HG02885 (cell line): ENCODE measurements at regions not wholly inside any gene's neighbourhood (a gene's known extent, or its start where the extent isn't known, plus 50 kb on each side); places are given as distances from the start of the nearest gene placed in this dataset.

Source experiments
- ATAC-seq: cut with Tn5 transposase; IDR thresholded peaks from one replicate; pipeline ENCODE4 v1.9.1; 2021; ENCODE audit warnings: mild to moderate bottlenecking; ENCODE audit not compliant: unreplicated experiment, poor library complexity

DNA sequence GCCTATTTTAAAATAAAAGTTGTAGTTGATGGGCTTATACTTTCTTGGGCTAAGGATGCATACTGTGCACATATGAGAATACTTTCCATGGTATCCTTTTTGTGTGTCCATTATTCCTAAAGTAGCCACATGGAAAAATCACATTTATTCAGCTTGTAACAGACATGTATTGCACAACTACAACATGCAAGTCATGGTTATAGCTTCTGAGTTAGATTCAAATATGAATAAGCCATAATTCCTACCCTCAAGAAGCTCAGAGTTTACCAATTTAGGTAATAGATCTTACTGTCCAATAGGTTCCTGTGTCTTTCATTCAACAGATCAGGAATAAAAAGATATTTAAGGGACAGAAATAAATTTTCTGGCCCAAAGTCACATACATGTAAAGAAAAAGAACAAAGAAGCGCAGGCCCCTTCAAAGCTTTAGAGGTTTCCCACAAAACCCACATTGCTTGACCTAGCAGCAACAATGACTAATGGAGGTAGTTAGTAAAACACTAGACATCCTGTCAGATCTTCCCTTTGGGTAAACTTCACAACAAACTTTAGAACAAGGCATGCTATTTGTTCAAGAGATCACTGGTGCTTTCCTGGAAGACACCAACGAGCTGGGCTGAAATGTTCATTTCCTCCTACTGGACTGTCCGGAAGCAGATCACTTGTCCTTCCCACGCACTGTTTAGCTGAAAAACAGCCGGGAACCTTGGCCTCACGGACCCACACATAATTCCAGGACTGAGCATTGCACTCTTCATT, 78.4 kb upstream of the ITGA1 start:
- peak; percentile 87 for ATAC-seq

DNA sequence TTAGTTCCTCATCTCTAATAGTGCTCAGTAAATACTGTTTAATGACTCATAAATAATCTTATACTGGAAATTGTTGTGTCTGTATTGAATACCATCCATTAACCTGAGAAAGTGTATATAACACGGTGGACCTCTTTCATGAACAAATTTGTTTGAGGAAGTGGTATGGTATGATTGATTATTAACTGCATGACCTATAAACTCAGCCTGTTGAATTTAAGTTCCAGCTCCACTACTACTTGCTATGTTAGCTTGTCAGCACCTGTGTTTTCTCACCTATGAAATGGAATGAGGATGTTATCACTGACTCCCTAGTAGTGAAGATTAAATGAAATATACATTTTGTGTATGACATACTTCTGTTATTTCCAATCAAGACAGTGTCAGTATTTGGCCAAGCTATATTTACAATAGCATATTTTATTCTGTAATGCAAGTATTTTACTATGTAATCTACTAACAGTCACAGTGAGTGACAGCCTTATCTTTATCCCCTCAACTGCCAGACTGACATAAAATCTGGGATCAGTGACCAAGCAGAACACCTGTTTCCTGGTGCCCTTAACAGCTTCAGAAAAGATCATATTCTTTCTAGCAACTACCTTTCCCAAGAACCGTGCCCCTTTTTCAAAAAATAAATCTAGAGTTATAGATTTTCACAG, 77.3 kb upstream of the ITGA1 start:
- ATAC-seq = no peak

DNA sequence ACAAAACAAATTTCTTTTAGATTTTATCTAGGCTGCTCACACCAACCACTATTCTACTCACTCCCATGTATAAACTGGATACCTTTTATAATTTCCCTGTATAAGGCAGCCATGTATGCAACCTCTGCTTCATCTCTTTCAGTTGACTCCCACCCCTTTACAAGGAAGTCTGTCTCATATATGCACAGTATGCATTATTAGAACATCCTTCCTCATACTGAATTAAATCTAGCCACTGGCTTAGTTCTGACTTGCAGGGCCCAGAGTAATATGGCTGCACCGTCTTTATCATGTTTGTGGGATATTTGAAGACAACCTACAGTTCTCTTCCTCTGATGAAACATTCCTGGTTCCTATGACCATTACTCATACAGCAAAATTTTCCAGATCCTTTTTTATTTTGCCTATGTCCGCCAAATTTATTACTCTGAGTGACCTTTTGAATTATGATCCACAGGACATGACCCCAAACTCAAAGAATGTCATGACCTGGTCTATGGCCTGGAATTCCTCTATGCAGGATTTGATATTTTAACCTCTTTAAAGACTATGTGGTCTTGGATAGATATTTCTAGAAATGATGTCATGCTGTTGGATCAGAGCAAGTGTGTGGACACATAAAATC, 76.6 kb upstream of the ITGA1 start:
- no peak for ATAC-seq

DNA sequence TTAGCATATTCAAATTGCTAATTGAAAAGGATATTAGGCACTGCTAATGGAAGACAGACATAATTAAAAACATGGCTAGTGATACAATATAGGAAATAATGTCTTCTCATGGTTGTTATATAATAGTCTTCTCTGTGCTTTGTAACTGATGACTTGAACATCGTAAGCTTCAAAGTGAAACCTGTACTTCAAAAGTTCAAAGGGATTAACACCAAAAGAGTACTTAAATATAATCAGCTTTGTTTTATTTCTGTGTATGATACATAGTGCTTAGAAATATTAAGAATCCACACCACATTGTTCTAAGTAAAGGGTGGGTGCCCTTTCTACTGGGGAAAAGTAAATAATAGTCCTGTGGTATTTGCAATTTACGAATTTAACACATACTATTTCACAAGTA, 75.4 kb upstream of the ITGA1 start:
- no peak for ATAC-seq

DNA sequence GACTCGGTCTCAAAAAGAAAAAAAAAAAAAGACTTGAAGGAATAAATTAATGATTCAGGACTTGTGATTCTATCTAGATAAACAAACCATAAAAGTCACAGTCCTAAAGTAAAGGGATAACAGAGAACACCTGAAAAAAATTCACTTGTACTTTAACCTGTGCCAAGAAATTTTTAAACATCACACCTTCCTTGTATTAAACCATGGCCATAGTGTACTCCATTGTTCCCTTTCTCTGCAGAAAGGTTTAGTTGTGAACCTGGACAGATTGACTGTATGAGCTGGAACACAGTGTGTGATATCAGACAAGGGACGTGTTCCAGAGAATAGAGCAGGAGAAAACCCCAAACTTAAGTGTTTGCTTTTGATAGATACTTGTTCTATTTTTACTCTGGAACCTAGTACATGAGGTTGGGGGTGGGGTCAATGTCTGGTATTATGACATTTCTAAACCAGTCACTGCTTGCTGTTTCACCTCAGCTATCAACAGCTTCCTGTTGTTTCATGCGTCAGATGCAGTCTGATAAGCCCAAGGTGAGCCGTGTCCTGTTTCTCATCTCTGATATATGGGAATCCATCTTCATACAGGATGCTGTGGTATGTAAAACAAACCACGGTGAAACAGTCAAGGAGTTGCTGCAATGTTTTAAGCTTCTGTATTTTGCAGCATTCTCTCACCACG, 62.5 kb upstream of the ITGA1 start:
- peak; percentile 81 for ATAC-seq

DNA sequence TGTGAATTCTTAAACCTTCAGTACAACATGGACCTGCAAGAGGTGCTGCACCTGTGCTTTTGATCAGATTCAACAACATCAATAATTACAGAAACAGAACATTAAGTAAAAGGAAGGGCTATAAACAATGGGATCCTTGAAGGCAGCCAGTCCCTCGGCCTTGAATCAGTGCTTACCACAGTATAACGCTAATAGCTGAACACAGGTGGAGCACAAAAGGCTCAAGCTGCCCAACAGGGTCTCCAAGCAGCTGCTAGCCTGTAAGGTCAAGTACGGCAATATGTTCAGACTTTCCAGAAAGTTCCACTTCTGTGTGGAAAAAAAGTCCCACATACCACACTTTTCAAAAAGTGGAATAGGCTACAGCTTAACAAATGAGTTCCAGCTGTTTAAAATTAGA, 61.9 kb upstream of the ITGA1 start:
- ATAC-seq = no peak

DNA sequence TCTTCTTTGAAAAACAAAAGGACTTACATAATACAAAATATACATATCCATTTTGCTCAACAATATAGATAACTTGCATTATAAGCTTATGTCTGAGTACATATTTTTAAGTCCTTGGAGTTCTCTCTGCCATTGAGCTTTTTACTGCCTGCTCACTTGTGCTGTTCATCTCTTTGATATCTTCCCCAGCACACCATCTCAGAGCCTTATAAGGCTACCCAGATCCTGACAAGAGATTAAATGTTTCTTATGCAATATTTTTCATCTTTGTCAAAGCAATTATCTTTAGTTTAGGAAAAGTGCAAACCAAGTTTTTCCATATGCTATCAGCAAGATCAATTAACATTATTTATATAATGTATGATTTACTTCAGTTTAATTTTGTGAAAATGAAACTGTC, 60.7 kb upstream of the ITGA1 start:
- no peak for ATAC-seq

DNA sequence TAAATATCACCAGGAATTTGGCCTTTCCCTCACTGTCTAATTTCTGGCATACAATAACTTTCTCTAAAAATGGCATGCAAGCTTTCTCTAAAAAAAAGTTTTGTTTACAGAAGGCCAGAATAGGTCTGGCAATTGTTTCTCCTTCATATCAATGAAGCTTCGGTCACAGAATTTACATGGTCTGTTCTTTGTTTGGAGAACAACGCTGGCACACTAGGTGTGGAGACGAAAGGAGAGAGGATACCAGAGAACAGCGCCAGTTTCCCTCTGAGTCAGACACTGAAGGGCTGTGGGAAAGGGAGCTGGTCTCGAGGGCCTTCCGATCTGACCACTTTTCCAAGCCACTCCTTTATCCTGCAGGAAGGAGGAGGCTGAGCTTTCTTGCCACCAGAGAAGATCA, 60.1 kb upstream of the ITGA1 start:
- ATAC-seq = no peak

DNA sequence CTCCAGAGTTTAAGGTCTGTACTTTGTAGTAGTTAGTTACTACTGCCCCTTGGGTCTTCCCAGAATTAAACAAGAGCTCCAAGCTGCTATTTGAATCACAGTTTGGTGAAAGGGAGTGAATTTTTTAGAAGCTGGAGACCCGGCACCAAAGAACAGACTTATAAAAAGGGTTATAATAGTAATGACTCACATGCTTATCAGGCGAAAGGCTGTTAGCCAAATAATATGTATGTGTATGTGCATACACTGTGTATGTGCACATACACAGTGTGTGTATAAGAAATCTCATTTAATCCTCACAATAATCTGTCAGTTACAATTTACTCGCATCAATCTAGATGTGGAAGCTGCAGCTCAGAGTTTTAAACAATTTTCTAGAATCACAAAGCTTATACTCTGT, 59.5 kb upstream of the ITGA1 start:
- no peak for ATAC-seq

DNA sequence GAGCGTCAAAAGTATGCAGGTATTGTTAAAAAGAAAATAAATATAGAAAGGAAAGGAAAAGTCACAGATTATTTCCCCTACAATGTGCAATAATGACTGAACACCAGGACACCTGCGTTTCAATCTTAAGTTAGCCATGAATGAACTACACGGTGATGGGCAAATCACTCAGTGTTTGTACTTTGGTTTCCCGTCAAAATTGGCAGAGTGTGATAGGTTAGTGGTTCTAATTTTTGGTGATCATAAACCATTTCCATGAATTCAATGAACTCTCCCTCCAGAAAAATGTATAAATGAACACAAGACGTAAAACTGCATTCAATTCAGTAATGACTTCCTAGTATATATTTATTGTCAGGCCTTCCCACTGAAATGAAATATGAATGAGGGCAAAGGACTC, 59.0 kb upstream of the ITGA1 start:
- no peak for ATAC-seq

DNA sequence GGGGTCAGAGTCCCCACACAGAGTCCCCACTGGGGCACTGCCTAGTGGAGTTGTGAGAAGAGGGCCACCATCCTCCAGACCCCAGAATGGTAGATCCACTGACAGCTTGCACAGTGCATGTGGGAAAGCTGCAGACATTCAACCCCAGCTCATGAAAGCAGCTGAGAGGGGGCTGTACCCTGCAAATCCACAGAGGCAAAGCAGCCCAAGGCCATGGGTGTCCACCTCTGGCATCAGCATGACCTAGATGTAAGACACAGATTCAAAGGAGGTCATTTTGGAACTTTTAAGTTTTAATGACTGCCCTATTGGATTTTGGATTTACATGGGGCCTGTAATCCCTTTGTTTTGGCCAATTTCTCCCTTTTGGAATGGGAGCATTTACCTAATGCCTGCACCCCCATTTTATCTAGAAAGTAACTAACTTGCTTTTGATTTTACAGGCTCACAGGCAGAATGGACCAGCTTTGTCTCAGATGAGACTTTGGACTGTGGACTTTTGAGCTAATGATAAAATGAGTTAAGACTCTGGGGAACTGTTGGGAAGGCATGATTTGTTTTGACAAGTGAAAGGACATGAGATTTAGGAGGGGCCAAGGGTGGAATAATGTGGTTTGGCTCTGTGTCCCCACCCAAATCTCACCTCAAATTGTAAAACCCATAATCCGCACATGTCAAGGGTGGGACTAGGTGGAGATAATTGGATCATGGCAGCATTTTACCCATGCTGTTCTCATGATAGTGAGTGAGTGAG, 56.3 kb upstream of the ITGA1 start:
- ATAC-seq = no peak

DNA sequence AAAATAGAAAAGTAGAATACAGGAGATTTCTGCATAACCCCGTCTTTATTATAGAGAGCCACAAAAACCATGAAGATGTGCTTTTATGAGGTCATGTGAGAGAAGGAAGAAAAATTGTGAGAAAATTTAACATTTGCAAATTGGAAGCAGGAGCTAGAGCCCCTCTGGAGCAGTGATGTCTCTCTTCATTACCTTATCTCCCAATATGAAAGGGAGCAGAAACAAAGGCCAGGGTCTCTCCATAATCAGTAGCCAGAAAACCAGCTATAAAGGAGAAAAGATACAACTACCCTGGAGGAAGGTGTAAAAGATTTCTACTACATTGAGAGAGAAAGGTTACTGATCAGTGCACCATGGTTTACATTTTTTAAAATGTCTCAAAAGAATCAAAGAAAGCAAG, 53.2 kb upstream of the ITGA1 start:
- no peak for ATAC-seq

DNA sequence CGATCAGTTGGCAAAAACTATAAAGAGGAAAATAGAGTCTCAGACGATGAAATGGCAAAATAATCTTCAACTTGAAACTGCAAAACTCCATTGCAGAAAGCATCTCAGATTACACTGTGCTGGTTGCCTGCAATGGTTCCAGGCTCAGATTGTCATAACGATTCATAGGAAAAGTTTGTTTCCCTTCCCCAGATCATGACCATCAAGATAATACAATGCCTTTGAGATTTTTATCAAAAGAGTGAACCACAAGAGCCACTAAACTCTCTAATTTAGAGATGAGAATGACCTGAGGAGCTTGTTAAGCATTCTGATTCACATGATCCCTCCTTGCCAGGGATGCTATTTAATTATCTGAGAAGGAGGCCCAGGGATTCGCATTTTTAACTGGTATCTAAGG, 52.6 kb upstream of the ITGA1 start:
- ATAC-seq = no peak
